MM.1S (cell line): ENCODE measurements at regions not wholly inside any gene's neighbourhood (a gene's known extent, or its start where the extent isn't known, plus 50 kb on each side); places are given as distances from the start of the nearest gene placed in this dataset.

Experiments
- DNase-seq: peaks from one replicate; pipeline ENCODE4 v3.0.0-alpha.2; 2015
- H2AFZ ChIP-seq: fragments of 300-600 bp; sonication (generic); 2 replicates; pipeline ENCODE4 v1.6.0; 2016; ENCODE audit warnings: antibody characterized with exemption, low read length
- H3F3A ChIP-seq: fragments of 300-600 bp; sonication (generic); 2 replicates; pipeline ENCODE4 v1.6.1; 2016; ENCODE audit warnings: mild to moderate bottlenecking, antibody characterized with exemption, low read length, moderate library complexity, mixed read lengths; ENCODE audit not compliant: insufficient read depth
- H3K27ac ChIP-seq: fragments of 300-600 bp; sonication (generic); 2 replicates; pipeline ENCODE4 v1.5.1; 2016; ENCODE audit warnings: mild to moderate bottlenecking, low read length
- H3K27me3 ChIP-seq: fragments of 300-600 bp; sonication (generic); replicated peaks from 2 replicates; pipeline ENCODE4 v1.6.0; 2016; ENCODE audit warnings: low read length; ENCODE audit not compliant: insufficient read depth
- H3K36me3 ChIP-seq: fragments of 300-600 bp; sonication (generic); replicated peaks from 2 replicates; pipeline ENCODE4 v1.6.1; 2016; ENCODE audit warnings: mild to moderate bottlenecking, low read length, mixed read lengths; ENCODE audit not compliant: insufficient read depth
- H3K4me1 ChIP-seq: fragments of 300-600 bp; sonication (generic); 2 replicates; pipeline ENCODE4 v1.6.1; 2016; ENCODE audit warnings: low read length, mixed read lengths
- H3K4me2 ChIP-seq: fragments of 300-600 bp; sonication (generic); 2 replicates; pipeline ENCODE4 v1.6.0; 2016; ENCODE audit warnings: low read depth, low read length
- H3K4me3 ChIP-seq: fragments of 300-600 bp; sonication (generic); 2 replicates; pipeline ENCODE4 v1.5.1; 2016; ENCODE audit warnings: low read length, mixed read lengths
- H3K79me2 ChIP-seq: fragments of 300-600 bp; sonication (generic); 2 replicates; pipeline ENCODE4 v1.6.1; 2016; ENCODE audit warnings: mixed run types, low read length, mixed read lengths
- H3K9ac ChIP-seq: fragments of 300-600 bp; sonication (generic); 2 replicates; pipeline ENCODE4 v1.6.1; 2016; ENCODE audit warnings: low read length, mixed read lengths
- H3K9me2 ChIP-seq: fragments of 300-600 bp; sonication (generic); replicated peaks from 2 replicates; pipeline ENCODE4 v1.6.1; 2016; ENCODE audit warnings: mild to moderate bottlenecking, low read length, mixed read lengths; ENCODE audit not compliant: insufficient read depth
- H3K9me3 ChIP-seq: fragments of 300-600 bp; sonication (generic); replicated peaks from 2 replicates; pipeline ENCODE4 v1.6.1; 2016; ENCODE audit warnings: mild to moderate bottlenecking, low read length, mixed read lengths; ENCODE audit not compliant: insufficient read depth
- H4K20me1 ChIP-seq: fragments of 300-600 bp; sonication (generic); 2 replicates; pipeline ENCODE4 v1.6.1; 2016; ENCODE audit warnings: mild to moderate bottlenecking, low read length, moderate library complexity, mixed read lengths; ENCODE audit not compliant: insufficient read depth
- EZH2 ChIP-seq: fragments of 300-600 bp; sonication (generic); optimal IDR thresholded peaks from 2 replicates; pipeline ENCODE3; 2017; ENCODE audit warnings: low read depth, mild to moderate bottlenecking, antibody characterized with exemption, low read length, mixed read lengths
- EZH2phosphoT487 ChIP-seq: fragments of 300-600 bp; sonication (generic); IDR thresholded peaks from 2 replicates; pipeline ENCODE4 v1.6.1; 2018; ENCODE audit warnings: antibody characterized with exemption, low read length
- TF ChIP-seq, protein P1 (sequence below): fragments of 300-600 bp; sonication (generic); IDR thresholded peaks from 2 replicates; pipeline ENCODE4 v1.5.1; 2016; ENCODE audit warnings: antibody characterized with exemption, low read length, mixed read lengths

DNA sequence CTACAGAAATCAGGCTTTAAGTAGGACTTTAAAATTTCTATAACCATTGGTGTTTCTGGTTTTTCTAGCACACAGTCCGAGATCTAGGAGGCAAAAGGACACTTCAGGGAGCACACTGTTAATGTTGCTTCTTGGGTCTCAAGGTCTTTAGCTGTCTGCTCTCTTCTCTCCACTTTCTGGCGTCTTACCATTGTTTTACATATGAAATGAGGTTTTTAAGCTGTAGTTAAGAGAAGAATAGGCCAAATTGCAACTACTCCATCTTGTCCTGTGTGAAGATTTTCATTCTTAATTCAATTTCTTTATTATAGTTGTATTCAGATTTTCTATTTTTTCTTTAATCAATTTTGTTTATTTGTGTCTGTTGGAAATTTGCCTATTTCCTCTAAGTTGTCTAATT, 151.4 kb downstream of the WNT7A start:
- H3K79me2 ChIP-seq, result no peaks in the 10 kb centered on the region
- no peaks in the 10 kb centered on the region for H3K4me1 ChIP-seq

DNA sequence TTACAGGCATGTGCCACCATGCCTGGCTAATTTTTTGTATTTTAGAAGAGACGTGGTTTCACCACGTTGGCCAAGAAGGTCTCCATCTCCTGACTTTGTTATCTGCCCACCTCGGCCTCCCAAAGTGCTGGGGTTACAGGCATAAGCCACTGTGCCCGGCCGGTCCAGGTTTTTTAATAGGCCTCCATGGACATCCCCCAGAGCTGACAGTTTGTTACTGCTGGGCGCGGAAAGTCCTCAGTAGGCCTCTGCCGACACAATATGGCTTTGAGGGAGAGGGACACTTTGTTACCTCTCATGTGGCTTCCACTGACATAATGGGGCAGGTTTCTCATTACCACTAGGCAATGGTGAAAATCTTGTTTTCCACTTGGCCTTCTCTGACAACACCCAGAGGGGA, 152.0 kb downstream of the WNT7A start:
- Histone ChIP-seq H3K27me3 (peaks cover 4% of the 10 kb centered on the region; the same call in 1 of the 2 replicates), H4K20me1 (no peaks in the 10 kb centered on the region), H2AFZ (no peak overlapping the region), H3K4me3 (no peak overlapping the region), H3K79me2 (no peaks in the 10 kb centered on the region), H3K9ac (no peak overlapping the region), H3K27ac (no peak overlapping the region), H3K36me3 (no peaks in the 10 kb centered on the region), H3K4me2 (no peak overlapping the region), H3K9me2 (no peaks in the 10 kb centered on the region; the same call in 1 of the 2 replicates), H3F3A (no peaks in the 10 kb centered on the region), H3K9me3 (no peaks in the 10 kb centered on the region), H3K4me1 (no peaks in the 10 kb centered on the region)
- no peak for DNase-seq
- TF ChIP-seq EZH2 (no peak), EZH2phosphoT487 (no peak)
- TF ChIP-seq, protein P1, sequence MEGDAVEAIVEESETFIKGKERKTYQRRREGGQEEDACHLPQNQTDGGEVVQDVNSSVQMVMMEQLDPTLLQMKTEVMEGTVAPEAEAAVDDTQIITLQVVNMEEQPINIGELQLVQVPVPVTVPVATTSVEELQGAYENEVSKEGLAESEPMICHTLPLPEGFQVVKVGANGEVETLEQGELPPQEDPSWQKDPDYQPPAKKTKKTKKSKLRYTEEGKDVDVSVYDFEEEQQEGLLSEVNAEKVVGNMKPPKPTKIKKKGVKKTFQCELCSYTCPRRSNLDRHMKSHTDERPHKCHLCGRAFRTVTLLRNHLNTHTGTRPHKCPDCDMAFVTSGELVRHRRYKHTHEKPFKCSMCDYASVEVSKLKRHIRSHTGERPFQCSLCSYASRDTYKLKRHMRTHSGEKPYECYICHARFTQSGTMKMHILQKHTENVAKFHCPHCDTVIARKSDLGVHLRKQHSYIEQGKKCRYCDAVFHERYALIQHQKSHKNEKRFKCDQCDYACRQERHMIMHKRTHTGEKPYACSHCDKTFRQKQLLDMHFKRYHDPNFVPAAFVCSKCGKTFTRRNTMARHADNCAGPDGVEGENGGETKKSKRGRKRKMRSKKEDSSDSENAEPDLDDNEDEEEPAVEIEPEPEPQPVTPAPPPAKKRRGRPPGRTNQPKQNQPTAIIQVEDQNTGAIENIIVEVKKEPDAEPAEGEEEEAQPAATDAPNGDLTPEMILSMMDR, result no peak

More for the DNA sequence above, 151.4 kb downstream of the WNT7A start:
- Histone ChIP-seq H3K4me3 (no peak overlapping the region), H4K20me1 (no peaks in the 10 kb centered on the region), H3K27ac (no peak overlapping the region), H3F3A (no peaks in the 10 kb centered on the region), H3K9me2 (no peaks in the 10 kb centered on the region; the same call in 1 of the 2 replicates), H3K9me3 (no peaks in the 10 kb centered on the region), H3K9ac (no peak overlapping the region), H3K4me2 (no peak overlapping the region), H3K36me3 (no peaks in the 10 kb centered on the region), H2AFZ (no peak overlapping the region), H3K27me3 (peaks cover 4% of the 10 kb centered on the region; the same call in 1 of the 2 replicates)
- no peak for DNase-seq
- TF ChIP-seq EZH2phosphoT487 (no peak), EZH2 (no peak)
- TF ChIP-seq, protein P1, result no peak

DNA sequence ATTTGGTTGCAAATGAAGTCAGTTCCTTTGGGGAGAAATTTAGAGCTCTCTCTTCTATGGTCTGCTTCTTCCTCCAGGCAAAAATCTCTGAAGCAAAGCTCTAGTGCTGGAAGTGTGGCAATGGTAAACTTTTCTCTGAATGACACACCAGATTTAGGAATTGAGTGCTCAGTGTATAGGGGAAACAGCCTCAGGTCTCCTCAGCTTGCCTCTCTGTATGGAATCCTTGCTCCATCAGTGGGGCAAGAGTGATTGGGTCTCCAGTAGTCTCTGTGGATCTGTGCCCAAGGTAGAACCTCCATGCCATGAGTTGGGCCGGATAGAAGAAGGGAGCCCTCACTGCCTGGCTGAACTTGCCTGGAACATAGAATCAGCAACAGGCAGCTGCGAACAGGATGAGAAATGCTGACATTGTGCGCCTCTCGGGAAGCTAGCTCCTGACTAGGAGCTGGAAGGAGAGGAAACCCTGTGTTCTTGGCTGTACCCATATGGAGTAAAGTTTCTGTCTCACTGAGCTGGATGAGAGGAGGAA, 156.1 kb downstream of the WNT7A start:
- H3K36me3 ChIP-seq, result no peaks in the 10 kb centered on the region
- no peak for TF ChIP-seq EZH2phosphoT487
- no peak overlapping the region for H3K4me3 ChIP-seq
- no peaks in the 10 kb centered on the region; the same call in 1 of the 2 replicates for H3K9me2 ChIP-seq
- H3K4me1 ChIP-seq, result no peaks in the 10 kb centered on the region
- H3K9ac ChIP-seq, result no peak overlapping the region
- no peaks in the 10 kb centered on the region for H4K20me1 ChIP-seq
- no peak overlapping the region for H3K4me2 ChIP-seq
- no peaks in the 10 kb centered on the region for H3K9me3 ChIP-seq
- peaks cover 4% of the 10 kb centered on the region; the same call in 1 of the 2 replicates for H3K27me3 ChIP-seq
- no peaks in the 10 kb centered on the region for H3F3A ChIP-seq
- H3K79me2 ChIP-seq, result no peaks in the 10 kb centered on the region
- H3K27ac ChIP-seq, result no peak overlapping the region
- H2AFZ ChIP-seq, result no peak overlapping the region
- no peak for DNase-seq

DNA sequence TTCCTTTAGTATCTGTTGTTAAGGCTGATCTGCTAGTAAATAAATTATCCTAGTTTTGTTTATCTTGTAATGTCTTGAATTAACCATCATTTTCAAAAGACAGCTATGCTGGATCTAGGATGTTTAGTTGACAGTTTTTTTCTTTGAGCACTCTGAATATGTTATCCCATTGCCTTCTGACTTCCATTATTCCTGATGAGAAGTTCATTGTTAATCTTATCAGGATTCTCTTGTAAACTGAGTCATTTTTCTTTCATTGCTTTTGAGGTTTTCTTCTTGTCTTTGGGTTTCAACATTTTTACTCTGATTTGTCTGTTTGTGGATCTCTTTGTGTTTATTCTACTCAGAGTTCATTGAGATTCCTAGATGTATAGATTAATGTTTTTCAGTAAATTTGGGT, 157.7 kb downstream of the WNT7A start:
- H3K4me1 ChIP-seq, result no peaks in the 10 kb centered on the region
- no peaks in the 10 kb centered on the region for H4K20me1 ChIP-seq
- H3K9me2 ChIP-seq, result no peaks in the 10 kb centered on the region; the same call in 1 of the 2 replicates
- H3K9ac ChIP-seq, result no peak overlapping the region
- TF ChIP-seq, protein P1, result no peak
- TF ChIP-seq EZH2 (no peak), EZH2phosphoT487 (no peak)
- no peak for DNase-seq
- H3K9me3 ChIP-seq, result no peaks in the 10 kb centered on the region
- H2AFZ ChIP-seq, result no peak overlapping the region
- no peaks in the 10 kb centered on the region for H3F3A ChIP-seq
- no peaks in the 10 kb centered on the region for H3K79me2 ChIP-seq
- no peak overlapping the region for H3K27ac ChIP-seq
- no peak overlapping the region for H3K4me3 ChIP-seq
- H3K27me3 ChIP-seq, result peaks cover 4% of the 10 kb centered on the region; the same call in 1 of the 2 replicates
- H3K4me2 ChIP-seq, result no peak overlapping the region
- no peaks in the 10 kb centered on the region for H3K36me3 ChIP-seq
